GM12801 (cell line): ENCODE measurements at regions not wholly inside any gene's neighbourhood (a gene's known extent, or its start where the extent isn't known, plus 50 kb on each side); places are given as distances from the start of the nearest gene placed in this dataset.
A peak's percentile ranks its signal among the peaks of the same experiment; 100 is the strongest.

Source experiments
- TF ChIP-seq, protein P1 (sequence below): IDR thresholded peaks from one replicate; pipeline ENCODE4 v1.5.1; 2011; ENCODE audit warnings: control low read depth; ENCODE audit not compliant: insufficient read length; ENCODE audit errors: extremely low read depth

DNA sequence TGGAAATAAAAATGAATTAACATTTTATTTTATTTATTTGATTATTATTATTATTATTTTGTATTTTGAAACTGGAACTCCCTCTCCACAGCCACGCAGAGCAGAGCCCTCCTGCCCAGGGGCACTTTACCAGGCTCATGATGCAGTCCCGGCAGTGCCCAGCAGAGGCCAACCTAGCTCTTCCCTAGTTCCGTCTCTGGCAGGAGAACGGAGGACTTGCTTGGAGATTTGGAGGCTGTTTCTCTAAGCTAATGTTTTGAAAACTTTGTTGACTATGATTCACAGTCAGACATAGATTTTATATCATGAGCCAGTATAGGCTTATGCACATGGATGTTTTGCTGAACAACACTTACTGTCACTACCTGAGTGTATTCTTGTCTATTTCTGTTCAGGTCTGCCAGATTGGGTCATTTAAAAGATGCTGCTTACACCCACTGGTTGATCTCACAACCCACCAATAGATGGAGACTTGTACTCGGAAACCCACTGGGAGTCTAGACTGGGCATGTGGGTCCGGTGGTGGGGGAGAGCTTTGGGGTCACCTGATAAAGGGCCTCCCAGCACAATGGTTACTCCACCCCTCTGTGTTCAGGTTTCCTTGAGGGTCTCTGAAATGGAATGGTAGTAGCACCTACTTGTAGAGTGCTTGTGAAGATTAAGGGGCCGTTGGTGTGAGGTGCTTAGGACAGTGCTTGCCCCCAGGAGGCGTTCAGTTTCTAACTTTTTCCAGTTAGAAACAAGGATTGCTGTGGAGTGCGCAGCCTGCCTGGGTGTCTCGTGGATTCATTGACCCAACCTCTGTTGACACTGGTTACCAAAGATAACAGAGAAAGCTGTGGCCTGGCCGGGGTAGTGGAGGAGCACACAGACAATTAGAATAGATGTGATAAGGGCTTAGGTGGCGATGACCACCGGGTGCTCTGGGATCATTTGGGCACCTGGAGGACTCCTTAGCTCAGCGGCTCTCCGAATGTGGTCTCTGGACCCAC, 177.3 kb downstream of the HAUS1 start:
- TF ChIP-seq, protein P1, sequence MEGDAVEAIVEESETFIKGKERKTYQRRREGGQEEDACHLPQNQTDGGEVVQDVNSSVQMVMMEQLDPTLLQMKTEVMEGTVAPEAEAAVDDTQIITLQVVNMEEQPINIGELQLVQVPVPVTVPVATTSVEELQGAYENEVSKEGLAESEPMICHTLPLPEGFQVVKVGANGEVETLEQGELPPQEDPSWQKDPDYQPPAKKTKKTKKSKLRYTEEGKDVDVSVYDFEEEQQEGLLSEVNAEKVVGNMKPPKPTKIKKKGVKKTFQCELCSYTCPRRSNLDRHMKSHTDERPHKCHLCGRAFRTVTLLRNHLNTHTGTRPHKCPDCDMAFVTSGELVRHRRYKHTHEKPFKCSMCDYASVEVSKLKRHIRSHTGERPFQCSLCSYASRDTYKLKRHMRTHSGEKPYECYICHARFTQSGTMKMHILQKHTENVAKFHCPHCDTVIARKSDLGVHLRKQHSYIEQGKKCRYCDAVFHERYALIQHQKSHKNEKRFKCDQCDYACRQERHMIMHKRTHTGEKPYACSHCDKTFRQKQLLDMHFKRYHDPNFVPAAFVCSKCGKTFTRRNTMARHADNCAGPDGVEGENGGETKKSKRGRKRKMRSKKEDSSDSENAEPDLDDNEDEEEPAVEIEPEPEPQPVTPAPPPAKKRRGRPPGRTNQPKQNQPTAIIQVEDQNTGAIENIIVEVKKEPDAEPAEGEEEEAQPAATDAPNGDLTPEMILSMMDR = peak; percentile 8

DNA sequence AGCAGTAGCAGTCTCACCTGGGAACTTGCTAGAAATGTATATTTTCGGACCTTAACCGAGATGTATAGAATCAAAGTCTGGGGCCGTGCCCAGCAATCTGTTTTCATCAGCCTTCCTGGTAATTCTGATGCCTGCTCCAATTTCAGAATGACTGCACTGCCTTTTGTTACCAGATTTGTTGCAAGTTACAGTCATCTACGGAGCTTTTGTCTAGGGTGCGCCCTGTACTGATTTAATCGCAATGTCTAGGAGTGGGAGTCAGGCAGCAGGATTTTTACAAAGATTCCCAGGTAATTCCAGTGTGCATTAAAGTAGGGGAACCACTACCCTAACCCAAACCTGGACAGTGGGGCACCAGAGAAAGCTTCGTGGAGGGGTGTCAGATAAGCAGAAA, 178.0 kb downstream of the HAUS1 start:
- TF ChIP-seq, protein P1 = no peak

DNA sequence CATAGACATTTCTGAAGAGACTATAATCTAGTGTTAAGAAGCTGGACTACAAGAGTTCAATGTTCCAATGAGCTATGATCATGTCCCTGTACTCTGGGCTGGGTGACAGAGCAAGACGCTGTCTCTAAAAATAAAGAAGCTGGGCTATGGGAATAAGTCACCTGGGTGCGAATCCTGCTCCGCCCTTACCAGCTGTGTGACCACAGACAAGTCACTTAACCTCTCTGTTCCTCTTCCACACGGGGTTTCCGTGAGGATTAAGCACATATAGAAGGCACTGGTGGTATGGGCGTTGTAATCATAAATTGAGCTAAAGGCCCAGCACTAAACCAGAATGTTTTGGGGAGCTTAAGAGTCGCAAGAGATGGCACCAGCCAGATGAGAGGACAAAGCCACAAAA, 178.5 kb downstream of the HAUS1 start:
- TF ChIP-seq, protein P1 = no peak

DNA sequence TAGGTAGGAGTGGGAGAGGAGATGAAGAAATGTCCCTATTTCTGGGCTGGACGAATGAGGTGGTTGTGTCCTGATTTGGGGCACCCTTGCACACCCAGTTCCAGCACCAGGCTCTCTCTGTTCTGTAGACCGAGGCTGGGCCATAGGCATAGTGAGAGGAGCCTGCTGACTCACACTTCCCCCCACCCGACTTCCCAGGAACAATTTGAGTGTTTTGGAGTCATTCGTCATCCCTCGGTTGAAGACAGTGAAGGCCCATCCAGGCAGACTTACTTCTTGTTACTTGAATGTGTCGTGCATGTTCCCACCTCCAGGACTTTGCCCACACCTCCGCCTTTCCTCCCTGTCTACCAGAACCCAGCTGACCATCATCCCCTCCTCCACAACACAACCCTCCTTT, 179.1 kb downstream of the HAUS1 start:
- TF ChIP-seq, protein P1 = no peak

DNA sequence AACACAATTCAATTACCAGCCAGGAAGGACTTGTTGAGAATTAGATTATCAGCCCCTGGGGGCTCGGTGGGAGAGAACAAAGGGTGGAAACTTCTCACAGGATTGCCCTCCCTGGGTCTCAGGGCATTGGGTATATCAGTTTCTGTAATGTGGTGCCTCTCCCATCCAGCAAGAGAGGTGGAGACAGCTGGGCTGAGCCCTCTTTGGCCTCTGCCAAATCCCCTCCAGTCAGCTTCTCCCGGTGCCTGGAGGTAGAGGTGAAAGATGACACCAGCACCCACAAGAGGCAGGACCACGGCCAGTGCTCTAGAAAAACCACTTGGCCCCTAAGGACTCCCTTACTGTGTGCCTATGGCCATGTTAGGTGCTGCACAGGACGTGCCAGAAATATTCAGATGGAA, 179.7 kb downstream of the HAUS1 start:
- TF ChIP-seq, protein P1 = no peak

DNA sequence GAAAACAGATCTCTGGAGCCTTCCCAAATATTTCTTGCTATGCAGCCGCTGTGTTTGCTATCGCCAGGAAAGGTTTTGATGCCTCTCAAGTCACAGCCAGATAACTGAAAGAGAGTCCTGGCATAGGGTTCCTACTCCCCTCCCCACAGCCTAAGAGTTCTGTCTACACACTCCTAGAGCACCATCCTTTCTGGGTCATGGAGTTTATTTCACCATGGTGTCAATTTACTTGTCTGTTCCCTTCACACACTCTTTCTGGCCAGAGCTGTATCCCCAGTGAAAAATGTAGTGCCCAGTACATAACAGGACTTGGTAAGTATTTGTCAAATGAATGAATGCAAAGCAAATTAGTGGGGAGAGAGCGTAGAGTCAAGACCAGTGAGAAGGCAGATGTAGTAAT, 185.3 kb downstream of the HAUS1 start:
- TF ChIP-seq, protein P1 = no peak

DNA sequence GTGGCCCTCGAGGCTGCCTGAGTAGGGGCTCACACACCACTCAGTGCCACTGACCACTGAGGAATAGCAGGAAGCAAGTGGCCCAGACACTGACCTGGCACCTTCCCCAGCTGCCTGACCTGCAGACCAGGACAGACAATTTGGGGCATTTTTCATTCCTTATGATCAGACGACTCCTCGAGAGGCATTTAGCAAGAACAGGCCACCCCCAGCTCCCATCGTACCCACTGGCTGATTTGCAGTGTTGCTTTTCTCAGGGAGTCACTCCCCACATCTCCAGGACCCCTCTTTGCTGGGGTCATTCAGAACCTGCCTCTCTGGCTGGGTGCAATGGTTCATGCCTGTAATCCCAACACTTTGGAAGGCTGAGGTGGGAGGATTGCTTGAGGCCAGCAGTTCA, 185.7 kb downstream of the HAUS1 start:
- TF ChIP-seq, protein P1 = no peak
